Fibroblast of lung (primary cell): ENCODE measurements at regions not wholly inside any gene's neighbourhood (a gene's known extent, or its start where the extent isn't known, plus 50 kb on each side); places are given as distances from the start of the nearest gene placed in this dataset.

Source experiments
- DNase-seq, 2 donors: peaks; one replicate each; pipeline versions ENCODE4 v3.0.0 to v3.0.0-alpha.2; 2010; ENCODE audit warnings: low read depth in 2 of 2
- H2AFZ ChIP-seq: 2 replicates; pipeline ENCODE4 v1.5.1; 2012; ENCODE audit warnings: low read length, control low read depth, inconsistent platforms
- H3K27ac ChIP-seq: 2 replicates; pipeline ENCODE4 v1.5.1; 2011; ENCODE audit warnings: low read length, control low read depth; ENCODE audit not compliant: insufficient read depth
- H3K27me3 ChIP-seq: 2 replicates; pipeline ENCODE4 v1.5.1; 2011; ENCODE audit warnings: mild to moderate bottlenecking, low read length; ENCODE audit not compliant: control insufficient read depth, insufficient read depth
- H3K36me3 ChIP-seq: 2 replicates; pipeline ENCODE4 v1.5.1; 2011; ENCODE audit warnings: low read length; ENCODE audit not compliant: control insufficient read depth, insufficient read depth
- H3K4me1 ChIP-seq: 2 replicates; pipeline ENCODE4 v1.5.1; 2011; ENCODE audit warnings: low read length; ENCODE audit not compliant: control insufficient read depth, insufficient read depth; ENCODE audit errors: extremely low read depth
- H3K4me2 ChIP-seq: 2 replicates; pipeline ENCODE4 v1.5.1; 2011; ENCODE audit warnings: low read length, control low read depth; ENCODE audit not compliant: insufficient read depth; ENCODE audit errors: extremely low read depth
- H3K4me3 ChIP-seq, 4 experiments: fragments of 200-600 bp in 1 of 4; sonication (generic) in 1 of 4; replicated peaks in 1 of 4; 2 replicates each; pipeline ENCODE4 v1.5.1; 2011 to 2016; ENCODE audit warnings: low read length in 4 of 4, low read depth in 3 of 4, mild to moderate bottlenecking in 3 of 4, control low read depth in 2 of 4, inconsistent platforms in 1 of 4, mixed read lengths in 1 of 4; ENCODE audit not compliant: insufficient read depth in 1 of 4; ENCODE audit errors: control extremely low read depth in 1 of 4
- H3K79me2 ChIP-seq: 2 replicates; pipeline ENCODE4 v1.5.1; 2012; ENCODE audit warnings: mild to moderate bottlenecking, low read length, inconsistent platforms; ENCODE audit not compliant: control insufficient read depth, insufficient read depth
- H3K9ac ChIP-seq: 2 replicates; pipeline ENCODE4 v1.5.1; 2011; ENCODE audit warnings: mild to moderate bottlenecking, low read length, control low read depth; ENCODE audit not compliant: insufficient read depth
- H3K9me3 ChIP-seq: 2 replicates; pipeline ENCODE4 v1.5.1; 2012; ENCODE audit warnings: low read depth, low read length; ENCODE audit not compliant: control insufficient read depth, insufficient read depth
- H4K20me1 ChIP-seq: 2 replicates; pipeline ENCODE4 v1.5.1; 2011; ENCODE audit warnings: low read length; ENCODE audit not compliant: control insufficient read depth, insufficient read depth; ENCODE audit errors: extremely low read depth
- EZH2 ChIP-seq: IDR thresholded peaks from 2 replicates; pipeline ENCODE4 v1.5.1; 2012; ENCODE audit warnings: low read length, control low read depth, mild to moderate bottlenecking; ENCODE audit errors: missing control alignments
- TF ChIP-seq, protein P1 (sequence below), 2 donors: IDR thresholded peaks in 1 of 2; conservative IDR thresholded peaks in 1 of 2; 1 replicate in 1 of 2; 2 replicates in 1 of 2; pipeline ENCODE4 v1.5.1; 2011 to 2012; ENCODE audit warnings: low read length in 2 of 2, control low read depth in 1 of 2, inconsistent platforms in 1 of 2, low read depth in 1 of 2, mild to moderate bottlenecking in 1 of 2

- no peak for DNase-seq
- Histone ChIP-seq H3K27me3 (no peaks in the 10 kb centered on the region), H3K27ac (no peak overlapping the region), H3K4me3 (no peak overlapping the region), H4K20me1 (no peaks in the 10 kb centered on the region), H3K9me3 (no peaks in the 10 kb centered on the region), H3K4me1 (no peaks in the 10 kb centered on the region), H3K36me3 (no peaks in the 10 kb centered on the region), H2AFZ (no peak overlapping the region), H3K79me2 (no peaks in the 10 kb centered on the region), H3K9ac (no peak overlapping the region), H3K4me2 (no peak overlapping the region)
- TF ChIP-seq, protein P1, sequence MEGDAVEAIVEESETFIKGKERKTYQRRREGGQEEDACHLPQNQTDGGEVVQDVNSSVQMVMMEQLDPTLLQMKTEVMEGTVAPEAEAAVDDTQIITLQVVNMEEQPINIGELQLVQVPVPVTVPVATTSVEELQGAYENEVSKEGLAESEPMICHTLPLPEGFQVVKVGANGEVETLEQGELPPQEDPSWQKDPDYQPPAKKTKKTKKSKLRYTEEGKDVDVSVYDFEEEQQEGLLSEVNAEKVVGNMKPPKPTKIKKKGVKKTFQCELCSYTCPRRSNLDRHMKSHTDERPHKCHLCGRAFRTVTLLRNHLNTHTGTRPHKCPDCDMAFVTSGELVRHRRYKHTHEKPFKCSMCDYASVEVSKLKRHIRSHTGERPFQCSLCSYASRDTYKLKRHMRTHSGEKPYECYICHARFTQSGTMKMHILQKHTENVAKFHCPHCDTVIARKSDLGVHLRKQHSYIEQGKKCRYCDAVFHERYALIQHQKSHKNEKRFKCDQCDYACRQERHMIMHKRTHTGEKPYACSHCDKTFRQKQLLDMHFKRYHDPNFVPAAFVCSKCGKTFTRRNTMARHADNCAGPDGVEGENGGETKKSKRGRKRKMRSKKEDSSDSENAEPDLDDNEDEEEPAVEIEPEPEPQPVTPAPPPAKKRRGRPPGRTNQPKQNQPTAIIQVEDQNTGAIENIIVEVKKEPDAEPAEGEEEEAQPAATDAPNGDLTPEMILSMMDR (conservative IDR thresholded peaks at IDR 0.05 in 1 of 2, IDR thresholded peaks at IDR 0.05 in 1 of 2; ENCODE audit: low read depth in 1 of 2, low read length in 2 of 2) = no peak
- no peak for TF ChIP-seq EZH2
Measured at GRCh38 chr22:47663615-47664605, 901.5 kb downstream of the TBC1D22A start.

DNA sequence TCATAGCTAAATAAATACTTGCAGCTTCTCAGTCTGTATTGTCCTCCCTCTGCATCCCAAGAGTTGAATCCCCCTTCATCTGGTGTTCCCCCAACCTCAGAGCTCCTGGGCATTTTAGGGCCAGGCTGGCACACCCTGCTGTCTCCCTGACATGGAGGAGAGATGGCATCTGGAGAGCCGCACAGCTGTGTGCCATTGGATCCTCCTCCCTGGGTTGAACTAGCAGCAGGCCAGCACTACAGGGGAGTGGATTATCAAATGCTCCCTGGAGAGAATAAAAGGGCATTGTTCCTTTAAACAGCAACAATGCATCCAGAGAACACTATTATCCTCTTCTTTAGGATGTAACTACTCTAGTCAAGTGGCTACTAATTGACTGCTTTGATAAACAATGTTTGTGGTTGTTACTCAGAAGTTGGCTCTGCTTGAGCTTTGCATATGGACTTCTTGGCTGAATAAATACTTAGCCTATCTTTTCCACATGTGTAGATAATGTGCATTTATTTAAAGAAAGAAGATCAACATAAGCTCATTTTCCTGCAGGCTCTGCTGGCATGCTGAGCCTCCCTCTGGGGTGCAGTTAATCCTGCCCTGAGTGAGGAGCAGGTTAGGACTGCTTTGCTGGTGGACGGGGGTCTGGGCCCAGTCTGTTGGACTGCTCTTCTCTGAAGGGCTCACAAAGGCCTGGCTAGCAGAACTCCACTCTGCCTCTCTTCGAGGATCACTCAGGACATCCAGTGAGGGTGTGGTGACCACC is 897.2 kb downstream of the TBC1D22A start:
- no peaks in the 10 kb centered on the region for H3K27me3 ChIP-seq
- no peaks in the 10 kb centered on the region for H3K9me3 ChIP-seq
- no peak for DNase-seq
- no peak overlapping the region for H3K9ac ChIP-seq
- no peaks in the 10 kb centered on the region for H3K79me2 ChIP-seq
- no peak overlapping the region for H3K4me2 ChIP-seq
- no peak overlapping the region for H2AFZ ChIP-seq
- H3K36me3 ChIP-seq = no peaks in the 10 kb centered on the region
- no peaks in the 10 kb centered on the region for H3K4me1 ChIP-seq
- no peak overlapping the region for H3K27ac ChIP-seq
- no peaks in the 10 kb centered on the region for H4K20me1 ChIP-seq
- no peak overlapping the region for H3K4me3 ChIP-seq
- TF ChIP-seq, protein P1 (conservative IDR thresholded peaks at IDR 0.05 in 1 of 2, IDR thresholded peaks at IDR 0.05 in 1 of 2; ENCODE audit: low read depth in 1 of 2, low read length in 2 of 2) = no peak
- no peak for TF ChIP-seq EZH2

- no peak for TF ChIP-seq EZH2
- TF ChIP-seq, protein P1 (conservative IDR thresholded peaks at IDR 0.05 in 1 of 2, IDR thresholded peaks at IDR 0.05 in 1 of 2; ENCODE audit: low read depth in 1 of 2, low read length in 2 of 2) = no peak
Measured at GRCh38 chr22:47658182-47658581, 895.7 kb downstream of the TBC1D22A start.

More at GRCh38 chr22:47658182-47658581, 895.7 kb downstream of the TBC1D22A start:
- Histone ChIP-seq H3K4me1 (no peaks in the 10 kb centered on the region), H4K20me1 (no peaks in the 10 kb centered on the region), H3K79me2 (no peaks in the 10 kb centered on the region), H3K4me2 (no peak overlapping the region), H3K36me3 (no peaks in the 10 kb centered on the region), H3K9ac (no peak overlapping the region), H3K27me3 (no peaks in the 10 kb centered on the region), H3K27ac (no peak overlapping the region), H3K9me3 (no peaks in the 10 kb centered on the region), H2AFZ (no peak overlapping the region), H3K4me3 (no peak overlapping the region)
- DNase-seq = no peak
